Keratinocyte (primary cell): ENCODE measurements at regions not wholly inside any gene's neighbourhood (a gene's known extent, or its start where the extent isn't known, plus 50 kb on each side); places are given as distances from the start of the nearest gene placed in this dataset.

Experiments
- DNase-seq: peaks from one replicate; pipeline ENCODE4 v3.0.0-alpha.2; 2011; ENCODE audit warnings: low read depth, missing footprints, low spot score
- FAIRE-seq: peaks from 2 replicates; lab custom pipeline; 2011; peaks lifted over from hg19 to GRCh38; lab: Jason Lieb, UNC
- H2AFZ ChIP-seq: 2 replicates; pipeline ENCODE4 v1.6.0; 2012; ENCODE audit warnings: low read length, control low read depth, inconsistent platforms; ENCODE audit not compliant: control insufficient read depth
- H3K27ac ChIP-seq: 2 replicates; pipeline ENCODE4 v1.5.1; 2011; ENCODE audit warnings: low read length; ENCODE audit not compliant: control insufficient read depth, insufficient read depth
- H3K27me3 ChIP-seq: 3 replicates; pipeline ENCODE4 v1.6.0; 2011; ENCODE audit warnings: low read length; ENCODE audit not compliant: control insufficient read depth, insufficient read depth; ENCODE audit errors: extremely low read depth
- H3K36me3 ChIP-seq, 2 experiments: 2 replicates in 1 of 2; 3 replicates in 1 of 2; pipeline ENCODE4 v1.5.1; 2011; ENCODE audit warnings: low read length in 2 of 2, mild to moderate bottlenecking in 1 of 2; ENCODE audit not compliant: control insufficient read depth in 2 of 2, insufficient read depth in 2 of 2; ENCODE audit errors: extremely low read depth in 1 of 2
- H3K4me1 ChIP-seq: 3 replicates; pipeline ENCODE4 v1.5.1; 2011; ENCODE audit warnings: low read length; ENCODE audit not compliant: control insufficient read depth, insufficient read depth; ENCODE audit errors: extremely low read depth
- H3K4me2 ChIP-seq: 3 replicates; pipeline ENCODE4 v1.6.0; 2011; ENCODE audit warnings: low read depth, low read length; ENCODE audit not compliant: control insufficient read depth, insufficient read depth; ENCODE audit errors: extremely low read depth
- H3K4me3 ChIP-seq, 3 experiments: fragments of 200-600 bp in 1 of 3; sonication (generic) in 1 of 3; 2 replicates in 2 of 3; 3 replicates in 1 of 3; pipeline ENCODE4 v1.5.1; 2011 to 2016; ENCODE audit warnings: low read length in 3 of 3, mild to moderate bottlenecking in 3 of 3, control low read depth in 2 of 3, inconsistent platforms in 1 of 3, low read depth in 1 of 3, mixed read lengths in 1 of 3, mixed run types in 1 of 3, moderate library complexity in 1 of 3; ENCODE audit not compliant: control insufficient read depth in 2 of 3, insufficient read depth in 2 of 3; ENCODE audit errors: extremely low read depth in 1 of 3
- H3K79me2 ChIP-seq: 2 replicates; pipeline ENCODE4 v1.6.0; 2012; ENCODE audit warnings: low read length; ENCODE audit not compliant: control insufficient read depth, insufficient read depth
- H3K9ac ChIP-seq: 3 replicates; pipeline ENCODE4 v1.6.0; 2011; ENCODE audit warnings: low read length; ENCODE audit not compliant: control insufficient read depth, insufficient read depth; ENCODE audit errors: extremely low read depth
- H3K9me1 ChIP-seq: 3 replicates; pipeline ENCODE4 v1.6.0; 2011; ENCODE audit warnings: low read length; ENCODE audit not compliant: control insufficient read depth, insufficient read depth; ENCODE audit errors: extremely low read depth
- H3K9me3 ChIP-seq: 2 replicates; pipeline ENCODE4 v1.5.1; 2012; ENCODE audit warnings: low read depth, low read length; ENCODE audit not compliant: control insufficient read depth
- H4K20me1 ChIP-seq: 3 replicates; pipeline ENCODE4 v1.6.0; 2011; ENCODE audit warnings: low read length; ENCODE audit not compliant: control insufficient read depth, insufficient read depth; ENCODE audit errors: extremely low read depth
- CTCF ChIP-seq, 3 experiments: IDR thresholded peaks in 1 of 3; conservative IDR thresholded peaks in 1 of 3; optimal IDR thresholded peaks in 1 of 3; 2 replicates in 2 of 3; 3 replicates in 1 of 3; pipeline versions ENCODE3 to v1.5.1; 2011; ENCODE audit warnings: low read length in 3 of 3, mild to moderate bottlenecking in 3 of 3, moderate library complexity in 2 of 3, control low read depth in 1 of 3, inconsistent platforms in 1 of 3; ENCODE audit not compliant: insufficient read depth in 2 of 3; ENCODE audit errors: extremely low read depth in 1 of 3
- EZH2 ChIP-seq: IDR thresholded peaks from one replicate; pipeline ENCODE4 v1.6.1; 2012; ENCODE audit warnings: inconsistent platforms, mild to moderate bottlenecking, low read length, moderate library complexity
- dilution Hi-C: fragments of 300-500 bp; cut with MboI; formaldehyde crosslinking; loops from one replicate; pipeline ENCODE4 v1.7.0; 2020; ENCODE audit warnings: low sequenced_read_pairs; ENCODE audit not compliant: extremely low pct_ligation_motif_present

GRCh38 chr4:32645653-32646052 lies 1925.5 kb downstream of the PCDH7 start:
- no peak for FAIRE-seq
- Histone ChIP-seq H4K20me1 (no peaks in the 10 kb centered on the region), H3K27me3 (no peaks in the 10 kb centered on the region), H3K9me3 (no peaks in the 10 kb centered on the region), H3K4me1 (no peaks in the 10 kb centered on the region), H2AFZ (no peak overlapping the region), H3K79me2 (no peaks in the 10 kb centered on the region), H3K4me2 (no peak overlapping the region), H3K4me3 (no peak overlapping the region), H3K36me3 (no peaks in the 10 kb centered on the region), H3K27ac (no peak overlapping the region), H3K9ac (no peak overlapping the region), H3K9me1 (no peaks in the 10 kb centered on the region)
- TF ChIP-seq CTCF (optimal IDR thresholded peaks at IDR 0.05 in 1 of 3, IDR thresholded peaks at IDR 0.05 in 1 of 3, conservative IDR thresholded peaks at IDR 0.05 in 1 of 3; ENCODE audit: extremely low read depth in 1 of 3, insufficient read depth in 2 of 3, low read length in 3 of 3), result no peak
- no peak for DNase-seq
- dilution Hi-C loops, result no loop called here

- DNase-seq (no peak), FAIRE-seq (no peak)
- H3K9me1 ChIP-seq, result no peaks in the 10 kb centered on the region
- peaks cover 2% of the 10 kb centered on the region for H3K9me3 ChIP-seq
- TF ChIP-seq CTCF (optimal IDR thresholded peaks at IDR 0.05 in 1 of 3, IDR thresholded peaks at IDR 0.05 in 1 of 3, conservative IDR thresholded peaks at IDR 0.05 in 1 of 3; ENCODE audit: extremely low read depth in 1 of 3, insufficient read depth in 2 of 3, low read length in 3 of 3) (no peak), EZH2 (no peak)
- no peak overlapping the region for H3K4me2 ChIP-seq
- no peaks in the 10 kb centered on the region for H3K27me3 ChIP-seq
- H3K36me3 ChIP-seq, result no peaks in the 10 kb centered on the region
- no peaks in the 10 kb centered on the region for H3K4me1 ChIP-seq
- no peaks in the 10 kb centered on the region for H3K79me2 ChIP-seq
- dilution Hi-C loops, result no loop called here
- H3K4me3 ChIP-seq, result no peak overlapping the region
- H3K27ac ChIP-seq, result no peak overlapping the region
- no peak overlapping the region for H3K9ac ChIP-seq
- H2AFZ ChIP-seq, result no peak overlapping the region
- no peaks in the 10 kb centered on the region for H4K20me1 ChIP-seq
Observed at GRCh38 chr4:32658019-32658418, 1937.8 kb downstream of the PCDH7 start.
